HEK293 (cell line): ENCODE measurements at regions not wholly inside any gene's neighbourhood (a gene's known extent, or its start where the extent isn't known, plus 50 kb on each side); places are given as distances from the start of the nearest gene placed in this dataset.
"Not testable (repeated sequence)": the region's sequence is repeated elsewhere in the genome, so short reads cannot be mapped to it uniquely, and the experiment has no call there.

Experiments used
- OVOL3 ChIP-seq: fragments of 450-650 bp; formaldehyde crosslinking; IDR thresholded peaks from 2 replicates; pipeline ENCODE4 v1.5.1; 2016; ENCODE audit warnings: missing biosample characterization, missing genetic modification characterization
- PATZ1 ChIP-seq: fragments of 450-650 bp; formaldehyde crosslinking; IDR thresholded peaks from 2 replicates; pipeline ENCODE4 v1.5.1; 2016; ENCODE audit warnings: missing biosample characterization, missing genetic modification characterization
- TCF7L2 ChIP-seq: IDR thresholded peaks from 2 replicates; pipeline ENCODE4 v1.6.1; 2011; ENCODE audit warnings: low read depth, mild to moderate bottlenecking, inconsistent platforms, low read length, moderate library complexity, borderline replicate concordance
- ZFP3 ChIP-seq: fragments of 450-650 bp; formaldehyde crosslinking; IDR thresholded peaks from 2 replicates; pipeline ENCODE4 v1.5.1; 2016; ENCODE audit warnings: low read depth, missing biosample characterization, missing genetic modification characterization
- ZNF184 ChIP-seq: fragments of 450-650 bp; IDR thresholded peaks from 2 replicates; pipeline ENCODE4 v1.5.1; 2018; ENCODE audit warnings: missing biosample characterization, mild to moderate bottlenecking, missing genetic modification characterization
- ZNF274 ChIP-seq, 2 experiments: fragments of 200-500 bp in 1 of 2; fragments of 450-650 bp in 1 of 2; sonication (Bioruptor generic) in 1 of 2; formaldehyde crosslinking in 1 of 2; IDR thresholded peaks; 2 replicates each; pipeline versions ENCODE4 v1.5.1 to v1.6.1; 2014 to 2016; ENCODE audit warnings: borderline replicate concordance in 1 of 2, inconsistent platforms in 1 of 2, low read length in 1 of 2, missing biosample characterization in 1 of 2, missing genetic modification characterization in 1 of 2
- ZNF423 ChIP-seq: fragments of 450-650 bp; formaldehyde crosslinking; IDR thresholded peaks from 2 replicates; pipeline ENCODE4 v1.5.1; 2016; ENCODE audit warnings: missing biosample characterization, missing genetic modification characterization
- ZNF558 ChIP-seq: fragments of 450-650 bp; formaldehyde crosslinking; IDR thresholded peaks from 2 replicates; pipeline ENCODE4 v1.5.1; 2016; ENCODE audit warnings: missing biosample characterization, missing genetic modification characterization
- ZNF830 ChIP-seq: fragments of 450-650 bp; IDR thresholded peaks from 2 replicates; pipeline ENCODE4 v1.5.0; 2018; ENCODE audit warnings: missing biosample characterization, missing genetic modification characterization, low read depth, mild to moderate bottlenecking, moderate library complexity
- TF ChIP-seq, protein P1 (sequence below): fragments of 450-650 bp; formaldehyde crosslinking; IDR thresholded peaks from 2 replicates; pipeline ENCODE4 v1.5.1; 2016; ENCODE audit warnings: missing biosample characterization, missing genetic modification characterization
- TF ChIP-seq, protein P2 (sequence below): sonication (generic); formaldehyde crosslinking; IDR thresholded peaks from 2 replicates; pipeline ENCODE4 v1.8.1; 2022; ENCODE audit warnings: mild to moderate bottlenecking, moderate library complexity, missing genetic modification reagents

GRCh38 chr1:220942914-220943313 is 63.7 kb downstream of the HLX start:
- TF ChIP-seq ZFP3 (tag by site-specific recombination); ZNF184 (tag by site-specific recombination); ZNF830; OVOL3; TCF7L2; PATZ1; ZNF274 (IDR thresholded peaks at IDR 0.05; ENCODE audit: low read length); ZNF274 (tag by site-specific recombination; IDR thresholded peaks at IDR 0.05; ENCODE audit: borderline replicate concordance); ZNF423; ZNF558 (tag by site-specific recombination): not testable (repeated sequence)
- TF ChIP-seq, protein P1, sequence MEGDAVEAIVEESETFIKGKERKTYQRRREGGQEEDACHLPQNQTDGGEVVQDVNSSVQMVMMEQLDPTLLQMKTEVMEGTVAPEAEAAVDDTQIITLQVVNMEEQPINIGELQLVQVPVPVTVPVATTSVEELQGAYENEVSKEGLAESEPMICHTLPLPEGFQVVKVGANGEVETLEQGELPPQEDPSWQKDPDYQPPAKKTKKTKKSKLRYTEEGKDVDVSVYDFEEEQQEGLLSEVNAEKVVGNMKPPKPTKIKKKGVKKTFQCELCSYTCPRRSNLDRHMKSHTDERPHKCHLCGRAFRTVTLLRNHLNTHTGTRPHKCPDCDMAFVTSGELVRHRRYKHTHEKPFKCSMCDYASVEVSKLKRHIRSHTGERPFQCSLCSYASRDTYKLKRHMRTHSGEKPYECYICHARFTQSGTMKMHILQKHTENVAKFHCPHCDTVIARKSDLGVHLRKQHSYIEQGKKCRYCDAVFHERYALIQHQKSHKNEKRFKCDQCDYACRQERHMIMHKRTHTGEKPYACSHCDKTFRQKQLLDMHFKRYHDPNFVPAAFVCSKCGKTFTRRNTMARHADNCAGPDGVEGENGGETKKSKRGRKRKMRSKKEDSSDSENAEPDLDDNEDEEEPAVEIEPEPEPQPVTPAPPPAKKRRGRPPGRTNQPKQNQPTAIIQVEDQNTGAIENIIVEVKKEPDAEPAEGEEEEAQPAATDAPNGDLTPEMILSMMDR = not testable (repeated sequence)
- TF ChIP-seq, protein P2, sequence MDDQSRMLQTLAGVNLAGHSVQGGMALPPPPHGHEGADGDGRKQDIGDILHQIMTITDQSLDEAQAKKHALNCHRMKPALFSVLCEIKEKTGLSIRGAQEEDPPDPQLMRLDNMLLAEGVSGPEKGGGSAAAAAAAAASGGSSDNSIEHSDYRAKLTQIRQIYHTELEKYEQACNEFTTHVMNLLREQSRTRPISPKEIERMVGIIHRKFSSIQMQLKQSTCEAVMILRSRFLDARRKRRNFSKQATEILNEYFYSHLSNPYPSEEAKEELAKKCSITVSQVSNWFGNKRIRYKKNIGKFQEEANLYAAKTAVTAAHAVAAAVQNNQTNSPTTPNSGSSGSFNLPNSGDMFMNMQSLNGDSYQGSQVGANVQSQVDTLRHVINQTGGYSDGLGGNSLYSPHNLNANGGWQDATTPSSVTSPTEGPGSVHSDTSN (CRISPR knock-in tag) = not testable (repeated sequence)
